T-helper 22 cell (primary cell): ENCODE measurements at regions not wholly inside any gene's neighbourhood (a gene's known extent, or its start where the extent isn't known, plus 50 kb on each side); places are given as distances from the start of the nearest gene placed in this dataset.
"Not testable (repeated sequence)": the region's sequence is repeated elsewhere in the genome, so short reads cannot be mapped to it uniquely, and the experiment has no call there.

Source experiments
- DNase-seq: peaks from one replicate; pipeline ENCODE4 v3.0.0-alpha.2; 2020; ENCODE audit warnings: low read depth

DNA sequence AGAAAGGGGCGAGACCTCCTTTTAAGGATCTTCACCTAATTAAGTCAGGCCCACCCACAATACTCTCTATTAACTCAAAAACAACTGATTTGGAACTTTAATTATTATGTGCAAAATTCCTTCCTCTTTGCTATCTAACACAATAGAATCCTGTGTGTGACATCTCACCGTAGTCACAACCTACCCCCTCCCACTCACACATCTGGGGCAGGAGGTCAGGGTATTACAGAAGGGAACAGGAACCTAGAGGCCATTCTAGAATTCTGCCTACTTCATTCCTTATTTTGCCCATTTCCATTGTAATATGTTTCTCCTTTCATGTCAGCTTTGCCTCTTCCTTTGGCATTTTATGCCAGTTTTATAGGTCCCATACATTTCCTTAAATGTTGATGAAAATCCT is 829.3 kb upstream of the ID2 start:
- no peak for DNase-seq

GRCh38 chr2:7857904-7858303 is 824.0 kb upstream of the ID2 start:
- DNase-seq, result no peak

- DNase-seq, result no peak
Measured at GRCh38 chr2:7858624-7859023, 823.2 kb upstream of the ID2 start.

- DNase-seq, result no peak
Measured at GRCh38 chr2:7860693-7861092, 821.2 kb upstream of the ID2 start.

DNA sequence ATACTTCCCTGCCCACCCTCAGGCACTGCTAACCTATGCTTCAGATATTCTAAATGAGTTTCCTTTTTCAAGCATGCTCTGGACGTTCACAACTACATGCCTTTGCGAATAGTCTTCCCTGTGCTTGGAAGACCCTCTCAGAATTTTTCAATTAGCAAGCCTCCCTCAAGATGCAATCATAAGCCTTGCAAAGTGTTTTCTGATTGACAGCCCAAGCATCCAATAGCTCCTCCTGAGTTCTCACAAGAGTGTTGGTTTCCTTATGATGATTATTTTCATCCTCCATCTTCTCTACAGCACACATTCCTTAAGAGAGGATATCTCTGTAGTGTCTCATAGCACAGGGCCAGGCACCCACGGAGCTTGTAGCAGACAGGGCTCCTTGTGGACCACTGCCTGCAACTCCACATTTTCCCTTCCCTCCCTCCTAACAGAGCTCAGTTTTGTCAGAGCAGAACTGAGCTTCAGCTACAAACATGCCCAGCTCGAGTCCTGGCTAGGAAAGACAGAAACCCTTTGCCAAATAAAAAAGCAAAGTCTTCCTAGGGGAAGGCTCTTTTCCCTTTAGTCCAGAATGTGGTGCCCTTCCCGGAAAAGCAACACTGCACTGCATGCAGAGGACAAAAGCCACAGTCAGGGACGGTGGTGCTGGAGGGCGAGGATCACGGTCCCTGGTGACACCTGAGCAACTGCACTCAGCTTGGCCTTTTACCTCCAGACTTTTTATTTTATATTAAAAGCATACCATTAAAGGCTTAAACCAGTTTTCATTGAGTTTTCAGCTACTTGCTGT is 819.8 kb upstream of the ID2 start:
- DNase-seq, result no peak

DNA sequence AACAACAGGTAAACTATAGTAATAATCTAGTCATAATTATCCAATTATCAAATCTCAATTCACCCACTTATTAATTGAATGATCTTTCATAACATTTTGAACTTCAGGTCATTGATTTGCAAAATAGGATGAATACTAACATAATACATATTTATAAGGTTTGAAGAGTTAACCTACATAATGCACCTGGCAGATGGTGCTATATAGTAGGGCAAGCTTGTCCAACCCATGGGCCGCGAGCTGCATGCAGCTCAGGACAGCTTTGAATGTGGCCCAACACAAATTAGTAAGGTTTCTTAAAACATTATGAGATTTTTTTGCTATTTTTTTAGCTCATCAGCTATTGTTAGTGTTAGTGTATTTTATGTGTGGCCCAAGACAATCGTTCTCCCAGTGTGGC is 815.8 kb upstream of the ID2 start:
- DNase-seq, result no peak

- no peak for DNase-seq
Measured at GRCh38 chr2:7866825-7867224, 815.0 kb upstream of the ID2 start.

DNA sequence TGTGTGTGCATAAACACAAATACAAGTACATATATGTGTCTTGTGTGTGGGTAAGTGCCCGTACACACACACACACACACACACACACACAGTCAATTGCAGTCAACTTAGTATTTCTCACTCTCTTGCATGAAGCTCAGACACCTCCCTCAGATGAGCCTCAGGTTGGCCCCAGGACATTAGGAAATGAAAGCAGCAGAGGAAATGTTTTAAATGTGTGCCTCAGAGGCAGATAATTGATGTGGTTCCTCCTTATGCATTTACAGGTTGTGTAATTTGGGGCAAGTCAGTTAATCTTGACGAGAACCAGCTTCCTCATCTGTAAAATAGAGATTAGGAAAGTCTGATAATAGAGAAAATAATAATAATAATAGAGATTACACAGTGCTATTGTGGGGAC is 814.0 kb upstream of the ID2 start:
- no peak for DNase-seq

DNA sequence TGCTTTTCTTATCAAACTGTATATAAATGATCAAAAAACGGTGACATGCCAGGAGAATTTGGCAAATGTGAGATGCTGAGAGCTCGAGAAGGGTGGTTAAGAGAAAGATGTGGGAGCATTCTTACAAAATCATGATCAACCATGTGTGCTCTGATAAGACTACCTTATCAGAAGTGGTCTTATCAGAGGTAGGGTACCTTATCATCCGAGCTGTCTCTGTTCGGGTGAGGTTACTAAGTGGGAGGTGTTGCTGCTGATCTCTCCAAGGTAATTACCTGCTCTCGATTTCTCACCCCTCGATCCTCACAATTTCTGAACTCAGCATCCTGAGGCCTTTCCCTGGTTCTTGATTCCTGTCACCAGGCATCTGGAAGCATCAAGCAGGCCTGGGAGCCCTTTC is 813.0 kb upstream of the ID2 start:
- DNase-seq, result no peak

DNA sequence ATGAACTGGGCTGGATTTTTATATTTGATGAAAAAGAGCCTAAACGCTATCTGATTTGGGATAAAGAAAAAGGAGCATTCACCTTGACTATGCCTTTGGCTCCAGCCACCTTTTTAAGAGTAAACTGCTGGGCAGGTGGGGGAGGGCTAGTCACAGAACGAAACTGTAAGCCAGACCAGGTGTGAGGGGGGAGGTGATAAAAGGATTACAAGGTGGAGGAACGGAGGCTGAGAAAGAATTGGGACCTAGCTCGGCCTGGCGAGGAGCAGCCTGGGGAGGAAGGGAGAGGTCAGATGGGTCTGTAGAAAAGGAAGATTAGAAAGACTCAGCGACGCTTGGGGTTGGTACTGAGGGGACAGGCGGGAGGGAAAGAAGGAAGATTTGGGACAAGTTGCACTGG is 805.4 kb upstream of the ID2 start:
- DNase-seq, result not testable (repeated sequence)

DNA sequence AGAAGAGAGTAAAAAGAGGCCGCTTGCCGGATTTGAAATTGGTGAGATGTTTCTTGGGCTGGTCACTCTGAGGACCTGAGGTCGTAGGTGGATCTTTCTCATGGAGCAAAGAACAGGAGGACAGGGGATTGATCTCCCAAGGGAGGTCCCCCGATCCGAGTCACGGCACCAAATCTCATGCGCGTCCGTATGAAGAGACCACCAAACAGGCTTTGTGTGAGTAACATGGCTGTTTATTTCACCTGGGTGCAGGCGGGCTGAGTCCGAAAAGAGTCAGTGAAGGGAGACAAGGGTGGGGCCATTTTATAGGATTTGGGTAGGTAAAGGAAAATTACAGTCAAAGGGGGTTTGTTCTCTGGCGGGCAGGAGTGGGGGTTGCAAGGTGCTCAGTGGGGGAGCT is 803.6 kb upstream of the ID2 start:
- DNase-seq, result not testable (repeated sequence)

DNA sequence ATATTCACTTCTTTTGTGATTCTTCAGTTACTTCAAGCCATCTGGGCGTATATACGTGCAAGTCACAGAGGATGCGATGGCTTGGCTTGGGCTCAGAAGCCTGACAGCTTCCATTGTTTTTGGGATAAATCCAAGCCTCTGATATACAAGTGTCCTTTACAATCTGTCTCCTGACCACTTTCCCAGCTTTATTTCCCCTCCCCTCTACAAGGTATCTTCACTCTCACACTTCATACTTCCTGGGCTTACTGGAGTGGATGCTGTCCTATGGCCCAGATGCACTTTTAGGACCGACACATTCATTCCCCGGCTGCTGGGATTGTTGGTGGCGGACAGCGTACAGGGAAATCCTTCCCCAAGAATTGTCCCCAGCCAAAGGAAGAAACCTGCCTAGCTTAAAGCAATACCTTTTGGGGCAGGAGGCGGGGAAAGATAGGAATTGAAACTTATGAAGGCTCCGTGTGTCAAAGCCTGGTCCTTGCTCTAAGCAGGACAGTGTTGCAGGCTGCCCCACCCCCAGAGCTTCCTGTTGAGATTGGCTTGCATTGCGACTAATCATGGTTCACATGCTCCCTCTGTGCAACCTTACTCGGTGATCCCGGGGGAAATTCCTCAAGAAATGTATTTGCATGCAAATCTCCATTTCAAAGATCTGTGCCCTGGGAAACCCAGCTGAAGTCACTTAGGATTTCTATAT is 802.9 kb upstream of the ID2 start:
- DNase-seq, result no peak

DNA sequence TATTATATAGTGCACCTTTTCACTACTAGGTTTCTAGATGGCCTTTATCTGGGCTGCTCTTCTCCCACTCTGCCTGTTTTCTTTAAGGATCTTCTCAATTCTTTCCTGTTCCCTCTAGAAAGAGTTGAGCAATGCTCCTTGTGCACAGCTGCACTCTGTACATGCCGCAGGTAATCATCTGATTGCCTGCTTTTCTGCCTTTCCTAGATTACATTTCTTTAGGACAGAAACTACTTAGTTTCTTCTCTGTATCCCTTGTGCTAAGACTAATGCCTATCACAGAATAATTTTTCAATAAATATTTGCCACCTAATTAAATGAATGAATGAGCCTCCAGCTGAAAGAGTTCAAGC is 802.4 kb upstream of the ID2 start:
- DNase-seq, result no peak

DNA sequence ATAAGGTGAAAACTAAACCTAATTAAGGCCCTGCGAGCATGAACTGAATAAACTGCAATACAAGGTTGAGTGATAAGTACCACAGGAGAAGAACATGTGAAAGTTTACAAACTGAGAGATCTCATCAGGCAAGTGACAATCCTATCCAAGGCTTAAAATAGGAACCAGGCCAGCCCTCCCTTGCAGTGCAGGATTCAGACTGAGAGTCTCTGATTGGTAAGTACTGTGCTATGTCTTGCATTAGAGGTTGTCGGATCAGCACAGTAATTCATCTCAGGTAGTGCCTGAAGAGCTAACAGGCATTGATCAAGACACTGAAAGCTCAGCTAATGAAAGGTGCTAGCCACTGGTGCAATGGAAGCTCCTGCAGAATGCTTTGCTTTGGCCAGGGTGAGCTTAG is 801.7 kb upstream of the ID2 start:
- DNase-seq, result no peak

DNA sequence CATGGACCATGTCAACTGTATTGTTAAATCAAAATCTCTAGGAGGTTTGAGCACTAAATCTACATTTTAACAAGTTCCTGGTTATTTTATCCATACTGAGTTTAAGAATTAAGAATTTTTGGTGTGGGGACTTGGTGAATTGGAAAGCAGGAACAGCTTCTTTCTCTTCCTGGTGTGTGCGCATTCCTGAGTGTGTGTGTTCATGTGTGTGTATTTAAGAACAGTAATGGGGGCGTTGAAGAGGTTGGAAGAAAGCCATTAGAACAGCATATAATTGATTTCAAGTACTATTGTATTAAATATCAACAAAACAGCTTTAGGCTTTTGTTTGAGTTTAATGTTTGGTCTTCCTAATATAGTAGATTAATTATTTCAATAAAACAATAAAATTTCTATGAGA is 801.3 kb upstream of the ID2 start:
- no peak for DNase-seq

GRCh38 chr2:7881063-7881462 is 800.8 kb upstream of the ID2 start:
- no peak for DNase-seq

GRCh38 chr2:7881466-7881865 is 800.4 kb upstream of the ID2 start:
- no peak for DNase-seq

DNA sequence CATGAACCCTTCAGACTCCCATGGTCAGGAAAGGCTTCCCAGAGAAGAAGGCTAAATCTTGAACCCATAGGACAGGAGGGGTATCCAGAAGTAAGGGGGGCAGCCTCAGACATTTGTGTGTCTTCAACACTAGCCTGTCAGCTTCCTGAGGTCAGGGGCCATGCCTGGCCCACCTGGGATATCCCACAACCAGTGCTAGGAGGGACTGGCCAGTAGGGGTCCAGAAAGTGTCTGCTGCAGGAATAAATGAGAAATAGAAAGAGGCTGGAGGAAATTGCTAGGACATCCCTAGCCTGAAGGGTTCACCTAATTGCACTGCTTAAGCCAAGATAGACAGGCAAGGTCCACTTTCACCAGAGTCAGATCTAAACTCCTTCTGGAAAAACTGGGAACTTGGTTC is 799.6 kb upstream of the ID2 start:
- no peak for DNase-seq

- DNase-seq, result no peak
Measured at GRCh38 chr2:7884338-7884737, 797.5 kb upstream of the ID2 start.

GRCh38 chr2:7886666-7887065 is 795.2 kb upstream of the ID2 start:
- no peak for DNase-seq

- DNase-seq, result no peak
Measured at GRCh38 chr2:7887441-7887840, 794.4 kb upstream of the ID2 start.

DNA sequence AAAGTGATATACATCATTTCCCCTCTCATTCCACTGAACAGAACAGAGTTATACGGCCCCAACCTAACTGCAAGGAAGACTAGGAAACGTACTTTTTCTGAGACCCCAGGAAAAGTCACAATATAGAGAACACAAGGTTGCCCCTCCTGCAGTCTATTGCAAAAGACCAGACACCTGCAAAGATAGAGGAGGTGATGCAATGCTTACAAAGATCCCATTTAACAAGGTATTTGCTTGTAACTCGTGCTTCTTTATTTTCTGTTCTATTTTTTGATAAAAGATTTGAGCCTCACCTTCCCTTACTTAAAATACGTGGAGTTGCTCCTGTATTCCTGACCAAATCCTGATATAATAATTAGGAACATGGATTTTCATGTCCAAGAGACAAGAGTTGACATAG is 793.0 kb upstream of the ID2 start:
- no peak for DNase-seq

- no peak for DNase-seq
Measured at GRCh38 chr2:7891312-7891711, 790.5 kb upstream of the ID2 start.

GRCh38 chr2:7895289-7895688 is 786.6 kb upstream of the ID2 start:
- DNase-seq, result no peak
